Upper lobe of left lung (tissue), 4 donors: ENCODE measurements at regions not wholly inside any gene's neighbourhood (a gene's known extent, or its start where the extent isn't known, plus 50 kb on each side); places are given as distances from the start of the nearest gene placed in this dataset.

Experiments used
- CTCF ChIP-seq, 6 experiments: fragments of 450-650 bp in 4 of 6; fragments of 200-600 bp in 2 of 6; sonication (generic) in 2 of 6; IDR thresholded peaks; one replicate each; pipeline ENCODE4 v1.5.1; 2016 to 2019; ENCODE audit warnings: antibody characterized with exemption in 6 of 6
- POLR2AphosphoS5 ChIP-seq, 2 donors: sonication (generic); formaldehyde crosslinking; IDR thresholded peaks; one replicate each; pipeline ENCODE4 v1.5.1; 2017; ENCODE audit warnings: antibody characterized with exemption in 2 of 2

GRCh38 chr18:8522756-8523155 lies 86.5 kb upstream of the RAB12 start:
- TF ChIP-seq POLR2AphosphoS5 (IDR thresholded peaks at IDR 0.05) = no peak
- no peak for TF ChIP-seq CTCF (IDR thresholded peaks at IDR 0.05)
